ENCODE measurements at regions not wholly inside any gene's neighbourhood (a gene's known extent, or its start where the extent isn't known, plus 50 kb on each side); places are given as distances from the start of the nearest gene placed in this dataset.

DNA sequence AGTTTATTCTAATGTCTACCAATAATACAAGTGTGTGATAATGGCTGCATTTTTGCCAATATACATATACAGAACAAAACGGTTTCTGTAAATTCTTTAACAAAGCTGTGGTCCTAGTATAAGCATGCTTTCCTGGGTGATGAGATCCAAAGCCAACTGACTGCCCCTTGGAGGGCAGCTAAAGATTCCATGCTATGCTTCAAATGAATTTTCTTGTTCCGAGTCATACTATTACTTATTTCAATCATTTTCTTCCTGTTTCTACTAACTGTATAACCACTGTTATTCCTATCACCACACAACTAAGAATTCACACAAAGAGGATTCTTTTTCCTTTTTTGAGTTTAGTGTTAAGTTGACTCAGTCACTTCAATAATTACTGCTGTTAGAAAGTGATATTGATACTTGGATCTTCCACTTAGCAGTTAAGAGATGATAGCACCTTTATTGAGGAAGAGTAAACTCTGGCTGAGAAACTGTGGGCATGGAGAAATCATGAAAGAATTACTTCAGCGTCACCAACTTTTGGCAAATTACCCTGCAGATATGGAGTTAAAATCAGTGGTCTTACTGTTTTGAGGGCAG is 197.5 kb downstream of the ARL4A start:
- TF ChIP-seq, protein P1, sequence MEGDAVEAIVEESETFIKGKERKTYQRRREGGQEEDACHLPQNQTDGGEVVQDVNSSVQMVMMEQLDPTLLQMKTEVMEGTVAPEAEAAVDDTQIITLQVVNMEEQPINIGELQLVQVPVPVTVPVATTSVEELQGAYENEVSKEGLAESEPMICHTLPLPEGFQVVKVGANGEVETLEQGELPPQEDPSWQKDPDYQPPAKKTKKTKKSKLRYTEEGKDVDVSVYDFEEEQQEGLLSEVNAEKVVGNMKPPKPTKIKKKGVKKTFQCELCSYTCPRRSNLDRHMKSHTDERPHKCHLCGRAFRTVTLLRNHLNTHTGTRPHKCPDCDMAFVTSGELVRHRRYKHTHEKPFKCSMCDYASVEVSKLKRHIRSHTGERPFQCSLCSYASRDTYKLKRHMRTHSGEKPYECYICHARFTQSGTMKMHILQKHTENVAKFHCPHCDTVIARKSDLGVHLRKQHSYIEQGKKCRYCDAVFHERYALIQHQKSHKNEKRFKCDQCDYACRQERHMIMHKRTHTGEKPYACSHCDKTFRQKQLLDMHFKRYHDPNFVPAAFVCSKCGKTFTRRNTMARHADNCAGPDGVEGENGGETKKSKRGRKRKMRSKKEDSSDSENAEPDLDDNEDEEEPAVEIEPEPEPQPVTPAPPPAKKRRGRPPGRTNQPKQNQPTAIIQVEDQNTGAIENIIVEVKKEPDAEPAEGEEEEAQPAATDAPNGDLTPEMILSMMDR (IDR thresholded peaks at IDR 0.05): no peak
- TF ChIP-seq POLR2AphosphoS5 (IDR thresholded peaks at IDR 0.05): no peak

Measured in stomach (tissue), 4 donors.